Activated B cell treated with CpG ODN at 0.5 μM for 24 hours (primary cell): ENCODE measurements at regions not wholly inside any gene's neighbourhood (a gene's known extent, or its start where the extent isn't known, plus 50 kb on each side); places are given as distances from the start of the nearest gene placed in this dataset.

Source experiments
- ATAC-seq: fragments of 200-7000 bp; cut with Tn5 transposase; one replicate; pipeline ENCODE4 v1.10.0; 2021; ENCODE audit warnings: low read depth, mild to moderate bottlenecking, moderate library complexity
- CTCF ChIA-PET: fragments of 350-600 bp; sonication (Branson Sonifier 250); formaldehyde crosslinking; loops from one replicate; lab custom pipeline; 2021; ENCODE audit warnings: antibody characterized with exemption; lab: Charles Lee
- POLR2A ChIA-PET: fragments of 350-600 bp; sonication (Branson Sonifier 250); formaldehyde crosslinking; loops from one replicate; lab custom pipeline; 2021; ENCODE audit warnings: antibody characterized with exemption; lab: Charles Lee
- DNase-seq: peaks from one replicate; pipeline ENCODE4 v3.0.0; 2022
- H3K27ac Mint-ChIP-seq: one replicate; pipeline ENCODE4 v1.8.0; 2020; ENCODE audit warnings: mixed read lengths
- H3K27me3 Mint-ChIP-seq: one replicate; pipeline ENCODE4 v1.8.0; 2021; ENCODE audit warnings: mixed read lengths
- H3K36me3 Mint-ChIP-seq: one replicate; pipeline ENCODE4 v1.8.0; 2021; ENCODE audit warnings: low read depth, mixed read lengths
- H3K4me1 Mint-ChIP-seq: one replicate; pipeline ENCODE4 v1.8.0; 2021; ENCODE audit warnings: mixed read lengths
- H3K4me3 Mint-ChIP-seq: one replicate; pipeline ENCODE4 v1.8.0; 2020; ENCODE audit warnings: mild to moderate bottlenecking, mixed read lengths
- H3K9me3 Mint-ChIP-seq: one replicate; pipeline ENCODE4 v1.8.0; 2020; ENCODE audit warnings: mixed read lengths
- intact Hi-C: fragments of 100-400 bp; cut with micrococcal nuclease; formaldehyde crosslinking; loops from one replicate; pipeline ENCODE4 v1.15.1; 2024
- TF ChIP-seq, protein P1 (sequence below): fragments of 200-600 bp; IDR thresholded peaks from one replicate; pipeline ENCODE4 v1.8.0; 2022; ENCODE audit warnings: antibody characterized with exemption, mild to moderate bottlenecking

DNA sequence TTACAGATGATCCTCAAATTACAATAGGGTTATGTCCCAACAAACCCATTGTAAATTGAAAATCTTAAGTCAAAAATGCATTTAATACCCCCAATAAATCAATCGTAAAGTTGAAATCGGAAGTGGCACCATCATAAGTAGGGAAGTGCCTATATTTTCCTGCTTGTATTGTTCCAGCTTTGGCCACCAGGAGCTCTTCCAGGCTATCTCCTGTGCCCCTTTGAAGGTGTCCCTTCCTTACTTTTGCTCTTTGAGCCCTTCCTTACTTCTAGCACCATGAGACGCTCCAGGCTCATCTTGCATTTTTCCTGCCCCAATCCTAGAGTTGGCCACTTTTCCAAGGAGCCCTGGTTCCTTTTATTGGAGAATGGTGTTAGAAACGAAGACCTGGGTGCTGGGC is 163.0 kb upstream of the TSC22D1 start:
- Mint-ChIP-seq H3K4me3 (no peak overlapping the region), H3K9me3 (peaks cover 3% of the 10 kb centered on the region), H3K4me1 (no peaks in the 10 kb centered on the region), H3K27me3 (no peaks in the 10 kb centered on the region), H3K36me3 (no peaks in the 10 kb centered on the region), H3K27ac (no peak overlapping the region)
- ChIA-PET CTCF (no interaction called here), POLR2A (no interaction called here)
- no peak for DNase-seq
- intact Hi-C loops: no loop called here
- TF ChIP-seq, protein P1, sequence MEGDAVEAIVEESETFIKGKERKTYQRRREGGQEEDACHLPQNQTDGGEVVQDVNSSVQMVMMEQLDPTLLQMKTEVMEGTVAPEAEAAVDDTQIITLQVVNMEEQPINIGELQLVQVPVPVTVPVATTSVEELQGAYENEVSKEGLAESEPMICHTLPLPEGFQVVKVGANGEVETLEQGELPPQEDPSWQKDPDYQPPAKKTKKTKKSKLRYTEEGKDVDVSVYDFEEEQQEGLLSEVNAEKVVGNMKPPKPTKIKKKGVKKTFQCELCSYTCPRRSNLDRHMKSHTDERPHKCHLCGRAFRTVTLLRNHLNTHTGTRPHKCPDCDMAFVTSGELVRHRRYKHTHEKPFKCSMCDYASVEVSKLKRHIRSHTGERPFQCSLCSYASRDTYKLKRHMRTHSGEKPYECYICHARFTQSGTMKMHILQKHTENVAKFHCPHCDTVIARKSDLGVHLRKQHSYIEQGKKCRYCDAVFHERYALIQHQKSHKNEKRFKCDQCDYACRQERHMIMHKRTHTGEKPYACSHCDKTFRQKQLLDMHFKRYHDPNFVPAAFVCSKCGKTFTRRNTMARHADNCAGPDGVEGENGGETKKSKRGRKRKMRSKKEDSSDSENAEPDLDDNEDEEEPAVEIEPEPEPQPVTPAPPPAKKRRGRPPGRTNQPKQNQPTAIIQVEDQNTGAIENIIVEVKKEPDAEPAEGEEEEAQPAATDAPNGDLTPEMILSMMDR: no peak
- no peak for ATAC-seq

- Mint-ChIP-seq H3K4me1 (no peaks in the 10 kb centered on the region), H3K36me3 (no peaks in the 10 kb centered on the region), H3K4me3 (no peak overlapping the region), H3K27ac (no peak overlapping the region), H3K9me3 (no peaks in the 10 kb centered on the region), H3K27me3 (no peaks in the 10 kb centered on the region)
- POLR2A ChIA-PET: no interaction called here
- TF ChIP-seq, protein P1: no peak
- CTCF ChIA-PET: no interaction called here
- ATAC-seq (no peak), DNase-seq (no peak)
- intact Hi-C loops: no loop called here
These were observed 162.3 kb upstream of the TSC22D1 start for GRCh38 chr13:44738463-44738862.

DNA sequence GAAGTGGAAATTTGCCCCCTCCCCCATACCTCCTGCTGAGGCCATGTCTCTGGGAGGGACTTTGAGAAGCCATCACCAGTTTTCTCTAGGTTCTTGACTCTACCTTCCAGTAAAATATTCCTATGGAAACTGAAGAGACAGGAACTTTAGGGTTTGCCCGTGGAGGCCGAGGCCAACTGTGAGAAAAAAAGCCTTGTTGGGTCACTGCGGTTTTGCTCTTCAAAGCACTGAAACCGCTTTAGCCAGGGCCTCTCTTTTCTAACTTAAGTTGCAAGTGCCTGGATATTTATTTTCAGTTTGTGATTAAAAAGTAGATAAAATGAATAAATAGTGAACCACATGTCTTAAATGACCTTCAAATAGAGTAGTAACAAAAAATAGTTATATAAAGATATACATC is 159.7 kb upstream of the TSC22D1 start:
- intact Hi-C loops: no loop called here
- Mint-ChIP-seq H3K27ac (no peak overlapping the region), H3K27me3 (no peaks in the 10 kb centered on the region), H3K36me3 (no peaks in the 10 kb centered on the region), H3K4me3 (no peak overlapping the region), H3K4me1 (no peaks in the 10 kb centered on the region), H3K9me3 (no peaks in the 10 kb centered on the region)
- ATAC-seq (no peak), DNase-seq (no peak)
- TF ChIP-seq, protein P1: no peak
- ChIA-PET CTCF (no interaction called here), POLR2A (no interaction called here)

GRCh38 chr13:44734201-44734707 is 158.1 kb upstream of the TSC22D1 start:
- CTCF ChIA-PET: no interaction called here
- Mint-ChIP-seq H3K9me3 (no peaks in the 10 kb centered on the region), H3K36me3 (no peaks in the 10 kb centered on the region), H3K4me1 (no peaks in the 10 kb centered on the region), H3K27me3 (no peaks in the 10 kb centered on the region), H3K27ac (no peak overlapping the region), H3K4me3 (no peak overlapping the region)
- TF ChIP-seq, protein P1: no peak
- intact Hi-C loops: no loop called here
- ATAC-seq: no peak
- POLR2A ChIA-PET: no interaction called here
- no peak for DNase-seq

DNA sequence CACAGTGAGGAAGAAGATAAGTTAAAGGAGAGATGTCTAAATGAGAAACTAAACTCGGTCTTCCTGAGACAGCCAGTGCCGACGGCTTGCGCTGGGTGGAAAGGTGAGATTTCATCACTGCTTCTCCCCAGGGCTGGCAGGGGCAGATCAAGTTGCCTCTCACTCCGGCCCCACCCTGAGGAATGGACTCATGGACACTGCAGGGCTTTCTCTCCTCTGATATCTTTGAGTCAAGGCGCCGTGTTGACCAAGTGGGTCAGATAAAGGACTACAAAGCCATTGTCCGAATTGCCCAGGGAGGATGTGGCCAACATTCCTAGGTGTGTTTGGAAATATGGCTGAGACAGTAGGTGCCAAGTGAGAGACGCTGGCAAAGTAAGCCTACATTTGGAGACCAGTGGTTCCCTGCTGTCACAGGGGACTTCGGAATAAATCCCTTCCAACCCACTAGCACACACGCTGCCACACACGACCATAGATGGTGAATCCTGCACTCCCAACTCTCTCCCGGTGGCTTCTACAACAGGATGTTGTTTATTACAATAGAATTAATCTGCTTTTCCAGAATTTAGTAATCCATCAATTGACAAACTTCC is 156.5 kb upstream of the TSC22D1 start:
- H3K4me3 Mint-ChIP-seq: no peak overlapping the region
- intact Hi-C loops: no loop called here

More for the DNA sequence above, 156.5 kb upstream of the TSC22D1 start:
- CTCF ChIA-PET: no interaction called here
- no peaks in the 10 kb centered on the region for H3K36me3 Mint-ChIP-seq
- TF ChIP-seq, protein P1: no peak
- POLR2A ChIA-PET: no interaction called here
- DNase-seq (no peak), ATAC-seq (no peak)
- no peaks in the 10 kb centered on the region for H3K27me3 Mint-ChIP-seq
- no peak overlapping the region for H3K27ac Mint-ChIP-seq
- no peaks in the 10 kb centered on the region for H3K4me1 Mint-ChIP-seq
- H3K9me3 Mint-ChIP-seq: no peaks in the 10 kb centered on the region
